PC-9 (cell line): ENCODE measurements at regions not wholly inside any gene's neighbourhood (a gene's known extent, or its start where the extent isn't known, plus 50 kb on each side); places are given as distances from the start of the nearest gene placed in this dataset.

ENCODE experiments used
- BruUV-seq: library from RNA; stranded (reverse); fragments of 400-500 nt; replicated peaks from 2 replicates; lab custom pipeline; 2021; lab: Mats Ljungman, UMichigan
- CTCF ChIA-PET: fragments of 300-600 bp; sonication (Branson Sonifier 250); formaldehyde crosslinking; loops from one replicate; lab custom pipeline; 2022; ENCODE audit warnings: antibody characterized with exemption; lab: Charles Lee
- POLR2A ChIA-PET: fragments of 300-600 bp; sonication (Branson Sonifier 250); formaldehyde crosslinking; loops from one replicate; lab custom pipeline; 2022; ENCODE audit warnings: antibody characterized with exemption; ENCODE audit not compliant: unreplicated experiment; lab: Charles Lee
- DNase-seq, 2 experiments: peaks; one replicate each; pipeline versions ENCODE4 v3.0.0 to v3.0.0-alpha.2; 2015 to 2022; ENCODE audit warnings: mixed read lengths in 1 of 2
- H2AFZ ChIP-seq: fragments of 200-600 bp; sonication (generic); 2 replicates; pipeline ENCODE4 v1.8.1; 2017; ENCODE audit warnings: antibody characterized with exemption
- H3F3A ChIP-seq: fragments of 200-600 bp; sonication (generic); 2 replicates; pipeline ENCODE4 v1.8.1; 2017; ENCODE audit warnings: antibody characterized with exemption, mild to moderate bottlenecking, low read depth; ENCODE audit not compliant: insufficient read depth
- H3K27ac ChIP-seq: fragments of 200-600 bp; sonication (generic); 2 replicates; pipeline ENCODE4 v1.6.1; 2016; ENCODE audit warnings: mixed run types
- H3K27me3 ChIP-seq: fragments of 200-600 bp; sonication (generic); 2 replicates; pipeline ENCODE4 v1.6.1; 2016; ENCODE audit warnings: low read depth, mixed run types; ENCODE audit not compliant: insufficient read depth
- H3K36me3 ChIP-seq: fragments of 200-600 bp; sonication (generic); 2 replicates; pipeline ENCODE4 v1.6.1; 2016; ENCODE audit warnings: low read depth, mixed run types
- H3K4me1 ChIP-seq: fragments of 200-600 bp; sonication (generic); replicated peaks from 2 replicates; pipeline ENCODE4 v1.6.1; 2016; ENCODE audit warnings: mixed run types; ENCODE audit not compliant: insufficient read depth
- H3K4me2 ChIP-seq: fragments of 200-600 bp; sonication (generic); 2 replicates; pipeline ENCODE4 v1.6.1; 2017; ENCODE audit warnings: mixed run types
- H3K4me3 ChIP-seq: fragments of 200-600 bp; sonication (generic); 2 replicates; pipeline ENCODE4 v1.6.1; 2016; ENCODE audit warnings: mixed run types
- H3K79me2 ChIP-seq: fragments of 200-600 bp; sonication (generic); 2 replicates; pipeline ENCODE4 v1.6.1; 2017; ENCODE audit warnings: low read depth, mixed run types
- H3K9me2 ChIP-seq: fragments of 200-600 bp; sonication (generic); 2 replicates; pipeline ENCODE4 v1.8.1; 2017; ENCODE audit warnings: mild to moderate bottlenecking; ENCODE audit not compliant: insufficient read depth
- H3K9me3 ChIP-seq: fragments of 200-600 bp; sonication (generic); 2 replicates; pipeline ENCODE4 v1.8.1; 2016; ENCODE audit warnings: low read depth; ENCODE audit not compliant: insufficient read depth
- H4K20me1 ChIP-seq: fragments of 200-600 bp; sonication (generic); 2 replicates; pipeline ENCODE4 v1.8.1; 2017; ENCODE audit not compliant: insufficient read depth
- CTCF ChIP-seq: fragments of 200-600 bp; sonication (generic); conservative IDR thresholded peaks from 2 replicates; pipeline ENCODE4 v1.6.1; 2017; ENCODE audit warnings: mixed run types, antibody characterized with exemption, mild to moderate bottlenecking, moderate library complexity
- EZH2 ChIP-seq: fragments of 200-600 bp; sonication (generic); IDR thresholded peaks from 2 replicates; pipeline ENCODE4 v1.8.0; 2017; ENCODE audit warnings: antibody characterized with exemption, low read depth
- intact Hi-C: fragments of 100-400 bp; cut with micrococcal nuclease; formaldehyde crosslinking; loops from one replicate; pipeline ENCODE4 v1.10.0; 2022; ENCODE audit not compliant: unreplicated experiment

DNA sequence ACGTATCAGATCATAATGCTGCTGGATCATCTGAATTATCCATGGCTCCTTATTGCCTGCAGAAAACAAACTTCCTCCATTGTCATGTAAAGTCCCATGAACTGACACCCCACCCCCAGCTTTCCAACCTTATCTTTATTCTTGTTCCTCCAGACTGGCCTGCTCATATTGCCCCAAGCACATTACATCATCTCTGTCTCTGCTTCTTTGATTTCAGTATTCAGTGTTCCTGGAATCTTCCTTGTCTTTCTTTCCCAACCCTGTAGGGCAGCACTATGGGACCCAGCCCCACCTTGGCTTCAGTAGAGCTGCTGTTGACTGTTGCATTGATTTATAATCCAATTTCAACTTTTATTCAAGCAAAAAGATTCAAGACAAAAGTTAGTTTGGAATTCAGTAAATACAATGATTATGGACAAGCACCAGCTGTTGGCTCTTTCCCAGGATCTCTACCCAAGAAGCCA is 187.5 kb upstream of the ECI2 start:
- no peak overlapping the region for H3K4me3 ChIP-seq
- TF ChIP-seq EZH2 (no peak), CTCF (no peak)
- H3F3A ChIP-seq: peaks cover 32% of the 10 kb centered on the region
- H3K36me3 ChIP-seq: no peaks in the 10 kb centered on the region
- H3K27me3 ChIP-seq: no peaks in the 10 kb centered on the region
- no peaks in the 10 kb centered on the region for H4K20me1 ChIP-seq
- intact Hi-C loops: no loop called here
- H3K27ac ChIP-seq: no peak overlapping the region
- peaks cover 45% of the 10 kb centered on the region for H3K4me1 ChIP-seq
- H3K79me2 ChIP-seq: no peaks in the 10 kb centered on the region
- H3K9me3 ChIP-seq: no peaks in the 10 kb centered on the region
- no peak overlapping the region for H2AFZ ChIP-seq
- no peaks in the 10 kb centered on the region for H3K9me2 ChIP-seq
- H3K4me2 ChIP-seq: peak overlapping the region; percentile 21; the same call in 1 of the 2 replicates
- POLR2A ChIA-PET: no interaction called here
- CTCF ChIA-PET: interaction anchor here (0.7 kb wide), 1 partner anchor 28 kb away, joined by 3 read pairs; no protein-coding TSS in a partner anchor
- peak in 1 of 2 experiments; percentile 43 for DNase-seq
- BruUV-seq: no TSS peak

DNA sequence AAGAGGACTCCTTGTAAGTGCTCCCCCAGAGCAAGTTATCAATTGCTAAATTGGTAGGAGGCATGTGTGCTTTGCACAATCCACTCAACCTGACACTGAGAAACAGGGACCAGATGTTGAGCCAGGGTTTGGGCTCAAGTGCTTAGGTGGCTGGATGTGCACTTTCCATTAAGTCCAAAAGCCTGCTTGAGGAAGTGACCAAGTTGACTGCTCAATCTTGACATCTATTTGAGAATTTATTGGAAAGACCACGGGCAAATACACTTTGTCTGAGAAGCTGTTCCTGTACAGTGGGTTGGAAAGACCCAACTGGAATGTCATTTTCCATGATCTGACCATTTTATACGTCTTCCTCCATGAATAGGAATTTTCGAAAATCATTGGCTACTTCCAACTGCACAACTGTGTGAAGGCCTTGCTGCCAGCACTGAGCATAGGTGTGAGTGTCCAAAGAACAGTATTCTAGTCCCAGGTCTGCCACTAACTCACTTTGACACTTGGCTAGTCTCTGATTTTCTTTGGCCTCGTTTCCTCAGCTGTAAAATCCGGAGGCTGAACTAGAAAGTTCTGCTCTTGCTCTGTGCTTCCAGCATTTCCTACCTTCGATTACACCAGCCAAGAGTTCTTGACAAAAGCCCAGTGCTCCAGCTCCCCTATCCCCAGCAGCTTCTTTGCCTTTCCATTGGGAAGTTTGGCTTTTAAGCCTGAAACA is 186.9 kb upstream of the ECI2 start:
- TF ChIP-seq EZH2: no peak
- TF ChIP-seq CTCF: no peak
- Histone ChIP-seq H3K27ac (peak overlapping the region; percentile 97; the same call in 1 of the 2 replicates), H3K9me2 (no peaks in the 10 kb centered on the region), H3K79me2 (no peaks in the 10 kb centered on the region), H3K9me3 (no peaks in the 10 kb centered on the region), H2AFZ (no peak overlapping the region), H3K36me3 (no peaks in the 10 kb centered on the region), H3K4me2 (no peak overlapping the region), H3K4me1 (peaks cover 48% of the 10 kb centered on the region), H3K4me3 (no peak overlapping the region), H3K27me3 (no peaks in the 10 kb centered on the region), H3F3A (peaks cover 32% of the 10 kb centered on the region), H4K20me1 (no peaks in the 10 kb centered on the region)
- no TSS peak for BruUV-seq
- intact Hi-C loops: no loop called here
- POLR2A ChIA-PET: no interaction called here
- CTCF ChIA-PET: interaction anchor here (0.7 kb wide), 1 partner anchor 28 kb away, joined by 3 read pairs; no protein-coding TSS in a partner anchor
- no peak for DNase-seq

- H2AFZ ChIP-seq: no peak overlapping the region
- H3F3A ChIP-seq: peaks cover 32% of the 10 kb centered on the region
- POLR2A ChIA-PET: no interaction called here
- CTCF ChIA-PET: no interaction called here
- no peaks in the 10 kb centered on the region for H3K9me3 ChIP-seq
- intact Hi-C loops: loop anchor here (1.0 kb wide), 2 partner anchors 37 to 286 kb away; no protein-coding TSS in a partner anchor
- no peaks in the 10 kb centered on the region for H3K36me3 ChIP-seq
- H3K27me3 ChIP-seq: no peaks in the 10 kb centered on the region
- no peaks in the 10 kb centered on the region for H4K20me1 ChIP-seq
- peak overlapping the region; percentile 97 for H3K27ac ChIP-seq
- H3K79me2 ChIP-seq: no peaks in the 10 kb centered on the region
- peak overlapping the region; percentile 62 for H3K4me2 ChIP-seq
- H3K9me2 ChIP-seq: no peaks in the 10 kb centered on the region
- peak; percentile 14 to 88 for DNase-seq
- no TSS peak for BruUV-seq
- TF ChIP-seq CTCF (no peak), EZH2 (no peak)
- H3K4me1 ChIP-seq: peaks cover 56% of the 10 kb centered on the region
- no peak overlapping the region for H3K4me3 ChIP-seq
Measured at GRCh38 chr6:4320860-4321259, 185.5 kb upstream of the ECI2 start.
